GM23248 (cell line): ENCODE measurements at regions not wholly inside any gene's neighbourhood (a gene's known extent, or its start where the extent isn't known, plus 50 kb on each side); places are given as distances from the start of the nearest gene placed in this dataset.
A peak's percentile ranks its signal among the peaks of the same experiment; 100 is the strongest.

Experiments
- DNase-seq: peaks from one replicate; pipeline ENCODE4 v3.0.0-alpha.2; 2015
- H2AFZ ChIP-seq: fragments of 200-600 bp; sonication (generic); 2 replicates; pipeline ENCODE4 v1.6.1; 2016; ENCODE audit warnings: antibody characterized with exemption
- H3F3A ChIP-seq: fragments of 200-600 bp; sonication (generic); 2 replicates; pipeline ENCODE4 v1.6.1; 2016; ENCODE audit warnings: mild to moderate bottlenecking, antibody characterized with exemption, mixed run types; ENCODE audit not compliant: insufficient read depth
- H3K27ac ChIP-seq: fragments of 200-600 bp; sonication (generic); 2 replicates; pipeline ENCODE4 v1.5.1; 2016; ENCODE audit warnings: mild to moderate bottlenecking
- H3K27me3 ChIP-seq: fragments of 200-600 bp; sonication (generic); replicated peaks from 2 replicates; pipeline ENCODE4 v1.6.1; 2016; ENCODE audit warnings: mild to moderate bottlenecking; ENCODE audit not compliant: insufficient read depth
- H3K36me3 ChIP-seq: fragments of 200-600 bp; sonication (generic); 2 replicates; pipeline ENCODE4 v1.6.1; 2016; ENCODE audit warnings: low read depth, mild to moderate bottlenecking
- H3K4me1 ChIP-seq: fragments of 200-600 bp; sonication (generic); 2 replicates; pipeline ENCODE4 v1.6.1; 2016; ENCODE audit warnings: mild to moderate bottlenecking; ENCODE audit not compliant: insufficient read depth
- H3K4me2 ChIP-seq: fragments of 200-600 bp; sonication (generic); one replicate; pipeline ENCODE4 v1.6.1; 2016; ENCODE audit warnings: mild to moderate bottlenecking; ENCODE audit not compliant: unreplicated experiment
- H3K4me3 ChIP-seq: fragments of 200-600 bp; sonication (generic); 2 replicates; pipeline ENCODE4 v1.5.1; 2016; ENCODE audit warnings: mild to moderate bottlenecking
- H3K79me2 ChIP-seq: fragments of 200-600 bp; sonication (generic); 2 replicates; pipeline ENCODE4 v1.6.1; 2016; ENCODE audit warnings: mild to moderate bottlenecking; ENCODE audit not compliant: insufficient read depth
- H3K9ac ChIP-seq: fragments of 200-600 bp; sonication (generic); 2 replicates; pipeline ENCODE4 v1.6.1; 2016; ENCODE audit warnings: mild to moderate bottlenecking
- H3K9me2 ChIP-seq: fragments of 200-600 bp; sonication (generic); 2 replicates; pipeline ENCODE4 v1.6.1; 2016; ENCODE audit warnings: mixed run types, mild to moderate bottlenecking, moderate library complexity; ENCODE audit not compliant: insufficient read depth
- H3K9me3 ChIP-seq: fragments of 200-600 bp; sonication (generic); one replicate; pipeline ENCODE4 v1.6.1; 2017; ENCODE audit warnings: low read depth
- H4K20me1 ChIP-seq: fragments of 200-600 bp; sonication (generic); 2 replicates; pipeline ENCODE4 v1.6.0; 2016; ENCODE audit not compliant: insufficient read depth
- EZH2 ChIP-seq: fragments of 200-600 bp; sonication (generic); IDR thresholded peaks from 2 replicates; pipeline ENCODE4 v1.6.1; 2018; ENCODE audit warnings: antibody characterized with exemption, mild to moderate bottlenecking; ENCODE audit not compliant: insufficient read depth, poor library complexity, severe bottlenecking
- EZH2phosphoT487 ChIP-seq: fragments of 200-600 bp; sonication (generic); IDR thresholded peaks from 2 replicates; pipeline ENCODE4 v1.6.1; 2018; ENCODE audit warnings: antibody characterized with exemption, moderate library complexity, mild to moderate bottlenecking, low read depth; ENCODE audit not compliant: insufficient read depth
- WGBS, 2 experiments: methylation state at CpG; one replicate each; pipeline ENCODE4 v1.1.6; 2015 to 2017; ENCODE audit warnings: low lambda C conversion rate in 2 of 2, low coverage in 1 of 2; ENCODE audit errors: missing lambda C conversion rate in 2 of 2; 5-methylcytosine and 5-hydroxymethylcytosine counted together
- in situ Hi-C: fragments of 300-500 bp; cut with MboI; formaldehyde crosslinking; loops from 2 replicates; pipeline ENCODE4 v1.15.0; 2020

DNA sequence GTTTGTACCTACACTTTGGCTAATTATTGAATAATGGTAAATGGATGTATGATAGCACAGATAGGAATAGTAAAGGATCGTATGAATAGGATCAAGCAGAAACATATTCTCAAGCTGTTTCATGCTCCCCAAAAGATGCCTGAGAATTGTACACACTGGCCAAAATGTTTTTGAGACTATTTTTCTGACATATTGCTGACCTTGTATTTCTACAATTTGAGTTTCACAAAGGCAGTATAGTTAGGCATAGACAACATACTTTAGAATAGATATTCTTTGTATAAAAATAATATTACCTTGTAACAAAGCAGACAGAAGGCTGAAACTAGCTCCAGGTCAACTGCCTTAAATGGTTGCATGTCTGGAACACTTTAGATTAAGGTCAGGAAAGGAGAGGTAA, 598.4 kb downstream of the COL12A1 start:
- Histone ChIP-seq H3K27ac (peak overlapping the region; percentile 83), H2AFZ (no peak overlapping the region), H3K36me3 (no peaks in the 10 kb centered on the region), H3K4me1 (peaks cover 76% of the 10 kb centered on the region), H3K9ac (no peak overlapping the region), H3K79me2 (no peaks in the 10 kb centered on the region), H3K4me3 (no peak overlapping the region), H4K20me1 (no peaks in the 10 kb centered on the region), H3K9me2 (peaks cover 2% of the 10 kb centered on the region; the same call in 1 of the 2 replicates), H3K27me3 (no peaks in the 10 kb centered on the region), H3K9me3 (no peaks in the 10 kb centered on the region), H3K4me2 (peak overlapping the region; percentile 85), H3F3A (peaks cover 33% of the 10 kb centered on the region)
- TF ChIP-seq EZH2phosphoT487 (no peak), EZH2 (no peak)
- in situ Hi-C loops: no loop called here
- 90 to 100% methylated on average over 1 of the region's 1 CpG for WGBS, 2 experiments
- no peak for DNase-seq

DNA sequence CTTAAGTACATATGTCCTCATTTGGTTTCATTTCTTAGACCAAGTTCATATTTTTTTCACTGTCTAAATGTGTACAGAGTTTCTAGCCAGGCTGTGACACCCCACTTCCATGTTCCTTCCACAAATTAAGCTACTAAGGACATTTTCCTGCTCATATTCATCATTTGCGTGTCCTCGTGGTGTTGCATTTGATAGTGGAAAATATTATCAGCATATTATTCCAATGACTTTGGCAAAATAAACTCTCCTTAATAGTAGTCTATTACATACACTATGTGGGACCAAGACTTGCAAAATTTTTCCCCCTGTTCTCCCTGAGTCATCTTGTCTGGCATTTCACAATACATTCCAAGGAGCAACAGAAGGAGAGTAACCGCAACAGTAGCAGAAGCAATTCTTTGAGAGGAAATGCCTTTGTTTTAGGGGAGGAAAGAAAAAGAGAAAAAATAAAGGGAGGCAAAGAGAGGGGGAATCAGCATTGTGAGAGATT, 599.2 kb downstream of the COL12A1 start:
- Histone ChIP-seq H3K4me1 (peaks cover 77% of the 10 kb centered on the region), H3K9me3 (no peaks in the 10 kb centered on the region), H3K27ac (peak overlapping the region; percentile 83), H3F3A (peaks cover 33% of the 10 kb centered on the region), H4K20me1 (no peaks in the 10 kb centered on the region), H3K9ac (peak overlapping the region; percentile 35; the same call in 1 of the 2 replicates), H3K4me2 (peak overlapping the region; percentile 85), H3K27me3 (no peaks in the 10 kb centered on the region), H3K9me2 (peaks cover 2% of the 10 kb centered on the region; the same call in 1 of the 2 replicates), H3K4me3 (peak overlapping the region; percentile 52), H3K79me2 (no peaks in the 10 kb centered on the region), H3K36me3 (no peaks in the 10 kb centered on the region), H2AFZ (no peak overlapping the region)
- 0 to 2% methylated on average over 3 of the region's 3 CpGs for WGBS, 2 experiments
- peak; percentile 94 for DNase-seq
- no peak for TF ChIP-seq EZH2
- TF ChIP-seq EZH2phosphoT487: peak; percentile 92
- in situ Hi-C loops: no loop called here

DNA sequence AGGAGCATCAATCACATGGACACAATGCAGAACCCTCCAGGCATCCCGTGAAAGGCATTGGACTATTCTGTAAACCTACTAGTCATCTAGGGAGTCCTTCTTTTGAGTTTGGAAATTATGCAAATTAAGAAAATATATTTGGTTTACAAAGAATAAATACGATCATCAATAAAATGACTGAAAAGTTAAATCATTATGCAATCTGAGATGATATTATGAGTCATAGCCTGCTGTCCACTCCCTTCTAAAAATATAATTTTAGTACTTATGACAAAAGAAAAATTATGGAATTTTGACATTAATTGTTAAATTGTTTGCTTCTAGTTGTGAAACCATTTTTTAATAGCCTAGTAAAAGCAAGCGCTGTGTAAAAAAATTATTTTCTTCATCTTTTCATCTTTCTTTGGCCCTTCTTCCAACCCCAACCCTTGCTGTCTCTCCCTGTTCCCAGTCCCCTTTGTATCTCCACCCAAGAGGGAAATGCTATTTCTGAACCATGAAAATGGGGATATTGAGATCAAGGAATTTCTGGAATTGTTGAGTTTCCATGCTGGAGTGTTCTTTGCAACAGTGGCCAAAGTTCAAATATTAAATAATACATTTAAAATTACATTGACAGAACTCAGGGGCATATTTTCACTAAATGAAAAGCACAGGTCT, 599.8 kb downstream of the COL12A1 start:
- H3K4me3 ChIP-seq: peak overlapping the region; percentile 52
- no peaks in the 10 kb centered on the region for H3K27me3 ChIP-seq
- peak overlapping the region; percentile 35; the same call in 1 of the 2 replicates for H3K9ac ChIP-seq
- no peak overlapping the region for H2AFZ ChIP-seq
- peaks cover 2% of the 10 kb centered on the region; the same call in 1 of the 2 replicates for H3K9me2 ChIP-seq
- WGBS, 2 experiments: 56 to 58% methylated on average over 3 of the region's 3 CpGs
- peak overlapping the region; percentile 85 for H3K4me2 ChIP-seq
- no peaks in the 10 kb centered on the region for H3K79me2 ChIP-seq
- H3K27ac ChIP-seq: peak overlapping the region; percentile 83
- H3K9me3 ChIP-seq: no peaks in the 10 kb centered on the region
- in situ Hi-C loops: no loop called here
- H3K36me3 ChIP-seq: no peaks in the 10 kb centered on the region
- peaks cover 33% of the 10 kb centered on the region for H3F3A ChIP-seq
- peaks cover 77% of the 10 kb centered on the region for H3K4me1 ChIP-seq
- H4K20me1 ChIP-seq: no peaks in the 10 kb centered on the region
- peak; percentile 20 for DNase-seq
- TF ChIP-seq EZH2phosphoT487: no peak
- no peak for TF ChIP-seq EZH2

DNA sequence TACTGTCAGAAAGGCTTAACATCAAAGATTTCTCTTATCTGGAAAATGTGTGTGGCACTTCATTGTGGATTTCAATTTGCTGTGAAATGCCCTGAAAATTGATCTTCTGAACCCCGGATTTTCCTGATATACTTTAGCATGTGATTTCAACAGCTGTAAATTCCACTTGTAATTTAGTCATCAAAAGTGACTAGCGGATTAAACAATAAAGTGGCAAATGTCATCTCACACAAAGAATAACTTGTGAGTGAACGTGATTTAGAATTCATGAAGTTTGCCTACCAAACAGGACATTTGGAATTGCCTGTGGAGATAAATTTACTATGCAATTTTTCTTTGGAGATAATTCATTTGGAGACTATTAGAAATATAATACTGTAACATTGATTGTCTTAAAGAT, 601.6 kb downstream of the COL12A1 start:
- WGBS, 2 experiments: 80 to 83% methylated on average over 3 of the region's 3 CpGs

More for the DNA sequence above, 601.6 kb downstream of the COL12A1 start:
- no peak overlapping the region for H3K9ac ChIP-seq
- TF ChIP-seq EZH2 (no peak), EZH2phosphoT487 (no peak)
- no peak for DNase-seq
- no peak overlapping the region for H3K27ac ChIP-seq
- no peaks in the 10 kb centered on the region for H3K27me3 ChIP-seq
- H3K9me2 ChIP-seq: peaks cover 2% of the 10 kb centered on the region; the same call in 1 of the 2 replicates
- in situ Hi-C loops: no loop called here
- H3F3A ChIP-seq: peaks cover 37% of the 10 kb centered on the region
- H3K4me2 ChIP-seq: peak overlapping the region; percentile 9
- H3K4me3 ChIP-seq: no peak overlapping the region
- peaks cover 62% of the 10 kb centered on the region for H3K4me1 ChIP-seq
- H3K9me3 ChIP-seq: no peaks in the 10 kb centered on the region
- H2AFZ ChIP-seq: no peak overlapping the region
- H3K36me3 ChIP-seq: no peaks in the 10 kb centered on the region
- H3K79me2 ChIP-seq: no peaks in the 10 kb centered on the region
- no peaks in the 10 kb centered on the region for H4K20me1 ChIP-seq
